Cerebellar cortex (tissue), 1 donor: ENCODE measurements at regions not wholly inside any gene's neighbourhood (a gene's known extent, or its start where the extent isn't known, plus 50 kb on each side); places are given as distances from the start of the nearest gene placed in this dataset.

Experiments used
- DNase-seq: peaks from one replicate; pipeline ENCODE4 v3.0.0-alpha.2; 2015; ENCODE audit warnings: low spot score

- DNase-seq: no peak
Observed at GRCh38 chr13:29996316-29996715, 145.9 kb upstream of the UBL3 start.

DNA sequence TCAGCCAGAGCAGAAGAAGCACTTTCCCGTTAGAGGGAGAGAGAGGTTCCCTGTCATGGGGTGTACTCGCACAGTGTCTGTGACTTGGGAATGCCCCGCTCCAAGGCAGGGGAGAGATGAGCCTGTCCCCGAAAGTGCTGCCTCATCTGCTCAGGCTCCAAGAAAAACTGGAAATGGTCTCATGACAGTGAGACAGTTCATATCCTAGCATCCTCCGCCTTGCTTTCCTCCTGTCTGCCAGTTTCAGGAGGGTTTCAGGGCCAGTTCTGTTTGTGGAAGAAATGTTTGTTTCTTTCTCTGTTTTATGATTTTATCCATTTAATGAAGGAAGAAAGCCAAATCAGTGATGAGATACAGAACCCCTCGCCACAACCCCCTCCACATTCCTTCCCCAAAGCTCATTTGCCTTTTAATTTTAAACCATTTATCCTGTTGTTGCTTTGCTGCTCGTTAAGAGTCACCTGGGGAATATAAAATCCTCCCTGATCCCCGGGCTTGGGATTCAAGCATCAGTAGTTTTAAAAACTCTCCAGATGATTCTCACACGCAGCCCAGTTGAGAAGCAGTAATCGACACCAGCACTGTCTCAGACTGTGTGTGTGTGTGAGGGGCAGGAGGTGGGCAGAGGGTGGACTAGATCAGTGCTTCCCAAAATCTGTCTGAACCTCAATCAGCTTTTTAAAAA is 144.6 kb upstream of the UBL3 start:
- DNase-seq: no peak

DNA sequence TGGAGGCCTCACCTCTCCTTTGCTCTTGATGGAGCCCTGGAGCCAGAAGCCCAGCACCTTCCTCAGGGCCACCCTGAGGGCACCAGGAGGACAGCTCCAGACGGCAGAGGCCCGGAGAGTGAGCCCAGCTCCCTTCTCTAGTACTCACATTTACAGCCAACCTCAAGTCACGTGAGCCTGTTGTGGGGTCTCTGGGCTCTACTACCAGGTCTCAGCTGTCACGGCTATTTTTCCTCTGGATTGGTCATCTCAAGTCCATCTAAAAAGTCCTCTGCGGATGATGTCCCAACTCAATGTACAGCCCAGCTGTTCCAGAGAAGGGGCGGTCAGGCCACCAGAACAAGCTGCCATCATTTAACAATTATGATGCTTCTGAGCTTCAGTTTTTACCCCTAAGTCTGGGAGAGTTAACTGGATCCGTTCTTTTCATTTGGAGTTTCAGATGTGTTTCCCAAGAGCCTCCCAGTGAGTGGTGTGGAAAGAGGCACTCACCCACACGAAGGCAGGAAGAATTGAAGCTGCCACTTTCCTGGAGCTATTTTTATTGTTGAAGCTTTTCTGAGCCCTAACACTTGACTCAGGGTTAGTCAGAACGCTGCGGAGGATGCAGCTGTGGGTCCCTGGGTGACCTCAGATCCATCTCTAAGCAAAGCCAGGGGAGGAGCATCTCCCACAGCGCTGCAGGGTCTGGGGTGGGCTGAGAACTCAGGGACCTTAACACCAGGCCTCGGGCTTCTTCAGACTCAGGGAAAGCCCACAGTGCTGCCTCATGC is 143.5 kb upstream of the UBL3 start:
- no peak for DNase-seq

- DNase-seq: no peak
Observed at GRCh38 chr13:29993196-29993595, 142.8 kb upstream of the UBL3 start.

DNA sequence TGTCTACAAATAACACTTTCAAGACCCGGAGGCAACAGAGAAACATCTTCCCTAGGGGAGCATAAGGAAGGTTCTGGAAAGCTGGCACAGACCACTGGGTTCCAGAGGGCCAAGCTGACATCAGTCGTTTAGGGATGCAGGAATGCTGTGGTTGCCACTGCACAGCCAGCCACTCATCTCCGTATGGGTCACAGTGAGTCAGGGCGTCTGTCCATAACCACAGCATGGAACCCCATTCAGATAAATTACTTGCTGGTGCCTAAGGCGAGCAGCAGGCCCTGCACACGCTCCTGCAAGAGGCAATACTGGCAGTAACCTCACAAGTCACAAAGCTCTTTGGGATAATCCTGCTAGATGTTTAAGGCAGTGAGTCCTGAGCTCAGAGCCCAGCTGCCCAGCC is 140.9 kb upstream of the UBL3 start:
- DNase-seq: no peak

DNA sequence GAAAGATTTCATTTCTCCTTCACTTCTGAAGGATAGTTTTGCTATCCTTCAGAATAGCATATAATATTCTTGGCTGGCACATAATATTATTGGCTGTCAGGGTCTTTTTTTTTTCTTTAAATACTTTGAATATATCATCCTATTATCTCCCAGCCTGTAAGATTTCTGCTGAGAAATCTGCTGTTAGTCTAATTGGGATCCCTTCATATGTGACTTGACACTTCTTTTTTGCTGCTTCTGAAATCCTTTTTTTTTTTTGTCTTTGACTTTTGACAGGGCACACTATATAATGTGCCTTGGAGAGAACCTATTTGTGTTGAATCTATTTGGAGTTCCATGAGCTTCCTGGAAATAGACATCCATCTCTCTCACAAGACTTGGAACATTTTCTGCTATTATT is 136.9 kb upstream of the UBL3 start:
- no peak for DNase-seq

DNA sequence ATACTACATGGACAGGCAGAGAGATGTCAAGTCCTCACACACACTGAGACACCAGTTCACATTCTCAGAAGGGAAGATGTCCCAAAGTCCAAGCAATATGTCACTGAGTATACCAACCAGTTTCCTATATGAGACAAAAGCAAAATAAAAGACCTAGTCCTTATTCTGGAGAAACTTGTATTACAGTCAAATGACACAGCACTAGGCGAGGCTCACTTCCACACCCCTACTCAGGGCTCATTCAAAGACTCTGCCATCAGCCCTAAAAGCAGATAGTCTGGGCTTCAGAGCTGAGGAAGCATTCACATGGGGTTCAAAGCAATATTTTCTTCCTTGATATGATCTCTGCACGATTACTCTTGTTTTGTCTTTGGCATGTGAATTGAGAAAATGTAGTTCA is 129.9 kb upstream of the UBL3 start:
- no peak for DNase-seq

GRCh38 chr13:29978211-29978610 is 127.8 kb upstream of the UBL3 start:
- DNase-seq: no peak

GRCh38 chr13:29977476-29978120 is 127.2 kb upstream of the UBL3 start:
- DNase-seq: no peak

GRCh38 chr13:29976535-29976934 is 126.1 kb upstream of the UBL3 start:
- no peak for DNase-seq

DNA sequence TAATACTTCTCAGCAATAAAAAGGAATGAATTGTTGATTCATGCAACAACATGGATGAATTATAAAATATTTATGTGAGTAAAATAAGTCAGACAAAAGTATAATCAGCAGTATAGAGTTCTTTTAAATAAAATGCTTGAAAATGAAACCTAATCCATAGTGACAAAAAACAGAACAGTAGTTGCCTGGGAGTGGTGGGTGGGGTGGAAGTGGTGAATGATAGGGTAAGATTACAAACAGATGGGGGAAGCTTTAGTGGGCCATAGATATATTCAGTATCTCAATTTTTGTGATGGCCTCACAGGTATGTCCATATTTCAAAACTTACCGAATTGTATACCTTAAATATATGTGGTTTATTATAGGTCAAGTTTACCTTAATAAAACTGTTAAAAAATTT is 124.9 kb upstream of the UBL3 start:
- no peak for DNase-seq

DNA sequence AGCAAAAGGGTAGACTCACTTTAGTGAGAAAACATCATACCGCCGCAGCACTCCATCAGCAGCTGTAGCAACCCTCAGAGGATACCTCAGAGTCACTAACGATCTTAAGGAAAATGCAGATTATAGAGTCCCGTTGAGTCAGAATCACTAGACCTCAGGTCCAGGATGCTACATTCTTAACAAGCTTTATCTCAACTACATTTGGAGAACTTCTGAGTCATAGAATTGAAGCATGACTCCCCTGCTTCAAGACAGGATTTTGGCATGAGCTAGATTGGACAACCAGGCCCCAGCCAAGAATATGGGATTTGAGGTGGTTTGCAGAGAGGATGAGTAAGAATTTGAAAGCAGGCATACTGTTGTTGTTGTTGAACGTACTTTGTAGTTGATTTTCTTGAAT is 118.9 kb upstream of the UBL3 start:
- no peak for DNase-seq

- DNase-seq: no peak
Observed at GRCh38 chr13:29964181-29964845, 113.9 kb upstream of the UBL3 start.

GRCh38 chr13:29963089-29963488 is 112.7 kb upstream of the UBL3 start:
- DNase-seq: no peak

GRCh38 chr13:29961036-29961670 is 110.7 kb upstream of the UBL3 start:
- no peak for DNase-seq

DNA sequence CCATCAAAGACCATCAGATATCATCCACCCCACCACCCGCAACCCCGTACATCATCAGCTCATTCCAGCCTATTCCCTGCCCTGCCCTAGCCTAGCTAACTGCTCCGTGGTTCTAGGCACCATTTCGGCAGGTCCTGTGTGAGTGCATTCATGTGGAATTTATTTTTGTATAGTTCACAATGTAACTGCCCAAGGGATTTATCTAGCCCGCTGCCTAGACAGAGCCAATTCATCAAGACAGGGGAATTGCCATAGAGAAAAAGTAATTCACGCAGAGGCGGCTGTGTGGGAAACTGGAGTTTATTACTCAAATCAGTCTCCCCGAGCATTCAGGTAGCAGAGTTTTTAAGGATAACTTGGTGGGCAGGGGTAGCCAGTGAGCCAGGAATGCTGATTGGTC is 109.2 kb upstream of the UBL3 start:
- DNase-seq: no peak

DNA sequence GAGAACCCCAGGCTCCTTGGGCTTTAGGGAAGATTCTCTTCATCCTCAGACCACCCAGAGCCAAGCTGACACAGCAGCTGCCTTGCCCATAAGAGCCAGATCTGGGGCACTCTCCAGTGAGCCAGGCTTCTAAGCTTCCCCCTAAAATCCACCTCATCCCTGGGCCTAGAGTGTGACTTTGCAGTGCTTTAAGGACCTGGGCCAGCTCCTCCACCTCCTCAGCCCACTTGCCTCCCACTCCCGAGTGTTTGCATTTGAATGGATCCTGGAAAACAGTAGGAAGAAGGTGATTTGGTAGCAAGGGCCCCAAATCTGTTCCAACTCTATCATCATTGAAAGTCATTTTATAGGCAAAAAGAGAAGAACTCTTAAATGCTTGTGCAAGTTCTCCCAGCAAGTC is 108.7 kb upstream of the UBL3 start:
- DNase-seq: no peak

- no peak for DNase-seq
Observed at GRCh38 chr13:29958476-29958875, 108.1 kb upstream of the UBL3 start.

DNA sequence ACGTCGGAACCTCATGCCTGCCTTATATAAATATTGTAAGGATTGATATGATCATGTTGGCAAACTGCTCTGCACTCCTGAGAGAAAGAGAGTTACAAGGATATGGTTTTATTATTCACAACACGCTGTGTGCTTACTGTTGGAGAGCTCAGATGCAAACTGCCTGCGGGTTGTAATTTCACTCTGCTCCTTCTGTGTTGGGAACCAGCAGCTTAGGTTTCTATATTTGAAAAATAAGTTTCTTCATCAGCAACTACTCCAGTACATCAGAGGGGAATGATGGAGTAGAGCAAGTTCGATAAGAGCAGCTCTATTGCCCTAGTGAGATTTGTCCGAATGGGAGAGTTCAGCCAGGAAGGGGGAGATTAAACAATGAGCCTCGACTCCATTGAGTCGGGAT is 106.9 kb upstream of the UBL3 start:
- DNase-seq: no peak

DNA sequence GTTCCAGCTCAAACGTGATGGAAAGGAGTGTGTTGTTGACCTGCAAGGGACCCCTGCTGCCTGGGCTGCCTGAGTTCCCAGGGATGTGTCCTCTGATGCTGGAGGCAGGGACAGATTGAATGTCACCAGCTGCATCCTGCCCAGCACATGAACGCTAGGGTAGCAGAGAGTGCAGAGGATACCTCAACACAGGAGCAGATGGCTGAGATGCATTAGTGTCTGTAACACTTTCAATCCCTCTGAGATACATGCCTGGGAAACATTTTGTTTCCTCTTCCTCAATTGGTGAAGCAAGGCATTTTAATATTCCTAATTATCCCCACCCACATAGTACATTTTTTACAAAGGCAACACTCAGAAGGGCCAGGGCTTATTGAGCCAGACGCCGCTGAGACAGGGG is 106.4 kb upstream of the UBL3 start:
- no peak for DNase-seq

GRCh38 chr13:29955137-29955650 is 104.8 kb upstream of the UBL3 start:
- no peak for DNase-seq
